ENCODE measurements at regions not wholly inside any gene's neighbourhood (a gene's known extent, or its start where the extent isn't known, plus 50 kb on each side); places are given as distances from the start of the nearest gene placed in this dataset.
"Not testable (repeated sequence)": the region's sequence is repeated elsewhere in the genome, so short reads cannot be mapped to it uniquely, and the experiment has no call there.

DNA sequence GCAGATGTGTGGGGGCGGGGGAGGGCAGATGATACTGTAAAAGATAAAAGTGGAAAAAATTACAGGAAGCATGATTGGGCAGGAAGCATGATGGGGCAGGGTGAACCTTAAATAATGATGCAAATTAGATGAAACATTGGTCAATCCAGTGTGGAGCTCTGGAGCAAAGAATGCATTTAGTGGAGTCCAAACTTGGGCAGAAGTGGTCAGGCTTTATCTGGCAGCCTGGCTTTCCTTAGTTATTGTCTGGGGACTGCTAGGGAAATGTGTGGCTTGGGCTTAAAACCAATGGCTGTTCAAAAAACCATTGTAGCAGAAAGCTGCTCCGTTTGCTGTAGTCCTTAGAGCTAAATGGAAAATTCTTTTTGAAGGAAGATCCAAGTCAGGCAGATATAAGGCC lies 1077.3 kb upstream of the MIR17HG start:
- Histone ChIP-seq H3K36me3 (replicated peaks; ENCODE audit: low read depth, low read length) (no peaks in the 10 kb centered on the region), H3K9me3 (ENCODE audit: insufficient read depth, low read length) (no peaks in the 10 kb centered on the region), H3K4me1 (ENCODE audit: low read length) (peaks cover 6% of the 10 kb centered on the region), H3K4me3 (ENCODE audit: low read length) (no peak overlapping the region), H3K27ac (ENCODE audit: low read length) (no peak overlapping the region), H2AFZ (ENCODE audit: low read depth, low read length) (no peak overlapping the region), H4K20me1 (ENCODE audit: insufficient read depth, low read length) (no peaks in the 10 kb centered on the region), H3K9ac (ENCODE audit: low read length) (no peak overlapping the region), H3K27me3 (ENCODE audit: low read depth, low read length) (no peaks in the 10 kb centered on the region), H3K79me2 (ENCODE audit: low read length) (no peaks in the 10 kb centered on the region), H3K4me2 (ENCODE audit: low read length) (no peak overlapping the region)
- TF ChIP-seq, protein P1, sequence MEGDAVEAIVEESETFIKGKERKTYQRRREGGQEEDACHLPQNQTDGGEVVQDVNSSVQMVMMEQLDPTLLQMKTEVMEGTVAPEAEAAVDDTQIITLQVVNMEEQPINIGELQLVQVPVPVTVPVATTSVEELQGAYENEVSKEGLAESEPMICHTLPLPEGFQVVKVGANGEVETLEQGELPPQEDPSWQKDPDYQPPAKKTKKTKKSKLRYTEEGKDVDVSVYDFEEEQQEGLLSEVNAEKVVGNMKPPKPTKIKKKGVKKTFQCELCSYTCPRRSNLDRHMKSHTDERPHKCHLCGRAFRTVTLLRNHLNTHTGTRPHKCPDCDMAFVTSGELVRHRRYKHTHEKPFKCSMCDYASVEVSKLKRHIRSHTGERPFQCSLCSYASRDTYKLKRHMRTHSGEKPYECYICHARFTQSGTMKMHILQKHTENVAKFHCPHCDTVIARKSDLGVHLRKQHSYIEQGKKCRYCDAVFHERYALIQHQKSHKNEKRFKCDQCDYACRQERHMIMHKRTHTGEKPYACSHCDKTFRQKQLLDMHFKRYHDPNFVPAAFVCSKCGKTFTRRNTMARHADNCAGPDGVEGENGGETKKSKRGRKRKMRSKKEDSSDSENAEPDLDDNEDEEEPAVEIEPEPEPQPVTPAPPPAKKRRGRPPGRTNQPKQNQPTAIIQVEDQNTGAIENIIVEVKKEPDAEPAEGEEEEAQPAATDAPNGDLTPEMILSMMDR (IDR thresholded peaks at IDR 0.05; ENCODE audit: low read depth, low read length), result no peak
- no peak for TF ChIP-seq EZH2phosphoT487 (IDR thresholded peaks at IDR 0.05; ENCODE audit: low read depth)

DNA sequence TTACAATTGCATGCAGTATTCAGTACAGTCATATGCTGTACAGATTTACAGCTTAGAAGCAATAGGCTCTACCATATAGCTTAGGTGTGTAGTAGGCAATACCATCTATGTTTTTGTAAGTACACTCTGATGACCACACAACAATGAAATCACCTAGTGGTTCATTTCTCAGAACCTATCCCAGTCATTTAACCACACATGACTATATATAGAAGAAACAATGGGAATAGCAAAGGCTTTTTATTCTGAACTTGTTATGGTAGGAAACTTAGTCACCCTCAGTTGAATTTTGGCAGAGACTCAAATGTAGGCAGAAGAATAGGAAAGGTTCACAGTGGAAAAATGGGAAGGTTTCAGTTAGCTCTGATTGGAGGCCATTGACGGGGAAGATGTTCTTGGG lies 1075.1 kb upstream of the MIR17HG start:
- Histone ChIP-seq H3K27ac (ENCODE audit: low read length) (no peak overlapping the region), H3K36me3 (replicated peaks; ENCODE audit: low read depth, low read length) (no peaks in the 10 kb centered on the region), H2AFZ (ENCODE audit: low read depth, low read length) (no peak overlapping the region), H3K4me1 (ENCODE audit: low read length) (peaks cover 6% of the 10 kb centered on the region), H3K79me2 (ENCODE audit: low read length) (no peaks in the 10 kb centered on the region), H3K4me2 (ENCODE audit: low read length) (no peak overlapping the region), H3K27me3 (ENCODE audit: low read depth, low read length) (no peaks in the 10 kb centered on the region), H4K20me1 (ENCODE audit: insufficient read depth, low read length) (no peaks in the 10 kb centered on the region), H3K4me3 (ENCODE audit: low read length) (no peak overlapping the region), H3K9ac (ENCODE audit: low read length) (no peak overlapping the region), H3K9me3 (ENCODE audit: insufficient read depth, low read length) (no peaks in the 10 kb centered on the region)
- TF ChIP-seq, protein P1 (IDR thresholded peaks at IDR 0.05; ENCODE audit: low read depth, low read length), result no peak
- TF ChIP-seq EZH2phosphoT487 (IDR thresholded peaks at IDR 0.05; ENCODE audit: low read depth), result no peak

DNA sequence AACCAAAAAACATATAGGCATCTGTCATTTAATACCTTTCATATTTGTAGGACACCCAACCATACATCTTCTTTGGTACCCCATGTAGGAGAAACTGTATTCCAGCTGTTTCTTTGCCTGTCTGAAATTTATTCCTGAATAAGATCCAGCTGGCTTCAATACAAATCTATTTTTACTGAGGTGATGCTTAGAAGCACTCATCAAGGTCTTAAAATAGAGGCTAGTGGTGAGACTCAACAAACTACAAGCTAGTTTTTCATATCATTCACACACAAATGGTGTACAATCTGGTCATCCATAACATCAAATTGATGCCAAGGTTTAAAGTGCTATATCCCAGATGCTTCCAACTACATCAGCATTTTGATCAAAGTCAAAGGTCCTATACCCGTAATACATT lies 1071.3 kb upstream of the MIR17HG start:
- no peaks in the 10 kb centered on the region for H3K27me3 ChIP-seq (ENCODE audit: low read depth, low read length)
- H3K79me2 ChIP-seq (ENCODE audit: low read length), result no peaks in the 10 kb centered on the region
- no peak overlapping the region for H2AFZ ChIP-seq (ENCODE audit: low read depth, low read length)
- no peak overlapping the region for H3K27ac ChIP-seq (ENCODE audit: low read length)
- H4K20me1 ChIP-seq (ENCODE audit: insufficient read depth, low read length), result no peaks in the 10 kb centered on the region
- no peak overlapping the region for H3K4me2 ChIP-seq (ENCODE audit: low read length)
- H3K4me1 ChIP-seq (ENCODE audit: low read length), result peaks cover 6% of the 10 kb centered on the region
- no peak overlapping the region for H3K9ac ChIP-seq (ENCODE audit: low read length)
- H3K9me3 ChIP-seq (ENCODE audit: insufficient read depth, low read length), result no peaks in the 10 kb centered on the region
- TF ChIP-seq, protein P1 (IDR thresholded peaks at IDR 0.05; ENCODE audit: low read depth, low read length), result no peak
- TF ChIP-seq EZH2phosphoT487 (IDR thresholded peaks at IDR 0.05; ENCODE audit: low read depth), result no peak
- H3K36me3 ChIP-seq (replicated peaks; ENCODE audit: low read depth, low read length), result no peaks in the 10 kb centered on the region
- H3K4me3 ChIP-seq (ENCODE audit: low read length), result no peak overlapping the region

DNA sequence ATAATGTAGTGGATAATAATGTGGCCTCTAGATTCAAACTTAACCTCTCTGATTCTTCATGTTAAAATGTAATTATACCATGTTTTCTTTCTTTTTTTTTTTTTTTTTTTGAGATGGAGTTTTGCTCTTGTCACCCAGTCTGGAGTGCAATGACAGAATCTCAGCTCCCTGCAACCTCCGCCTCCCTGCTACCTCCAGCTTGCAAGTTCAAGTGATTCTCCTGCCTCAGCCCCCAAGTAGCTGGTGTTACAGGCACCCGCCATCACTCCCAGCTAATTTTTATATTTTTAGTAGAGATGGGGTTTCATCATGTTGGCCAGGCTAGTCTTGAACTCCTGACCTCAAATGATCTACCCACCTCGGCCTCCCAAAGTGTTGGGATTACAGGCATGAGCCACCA lies 1069.3 kb upstream of the MIR17HG start:
- H3K27me3 ChIP-seq (ENCODE audit: low read depth, low read length), result not testable (repeated sequence)

DNA sequence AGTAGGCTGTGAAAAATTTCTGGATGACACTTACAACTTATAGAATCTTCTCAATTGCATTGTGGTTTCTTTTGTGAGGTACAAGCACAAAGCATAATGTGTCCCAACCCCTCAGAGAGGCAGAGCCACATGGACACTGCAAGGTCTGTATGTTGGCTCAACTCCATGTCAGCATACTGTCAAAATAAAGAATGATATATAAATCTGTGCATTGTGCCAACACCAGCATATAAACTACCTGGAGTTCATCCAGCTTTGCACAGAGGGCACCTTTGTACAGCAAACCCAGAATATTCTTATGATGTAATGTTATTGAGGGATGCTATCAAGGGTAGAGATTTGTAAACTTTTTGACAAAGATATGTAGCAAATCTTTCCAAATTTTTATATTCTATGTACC lies 1065.8 kb upstream of the MIR17HG start:
- no peaks in the 10 kb centered on the region for H3K9me3 ChIP-seq (ENCODE audit: insufficient read depth, low read length)
- H2AFZ ChIP-seq (ENCODE audit: low read depth, low read length), result no peak overlapping the region
- no peak overlapping the region for H3K27ac ChIP-seq (ENCODE audit: low read length)
- H3K4me3 ChIP-seq (ENCODE audit: low read length), result no peak overlapping the region
- no peaks in the 10 kb centered on the region for H3K36me3 ChIP-seq (replicated peaks; ENCODE audit: low read depth, low read length)
- H4K20me1 ChIP-seq (ENCODE audit: insufficient read depth, low read length), result no peaks in the 10 kb centered on the region
- no peak overlapping the region for H3K9ac ChIP-seq (ENCODE audit: low read length)
- H3K27me3 ChIP-seq (ENCODE audit: low read depth, low read length), result no peaks in the 10 kb centered on the region
- no peaks in the 10 kb centered on the region for H3K4me1 ChIP-seq (ENCODE audit: low read length)
- H3K4me2 ChIP-seq (ENCODE audit: low read length), result no peak overlapping the region
- no peaks in the 10 kb centered on the region for H3K79me2 ChIP-seq (ENCODE audit: low read length)
- TF ChIP-seq, protein P1 (IDR thresholded peaks at IDR 0.05; ENCODE audit: low read depth, low read length), result no peak
- TF ChIP-seq EZH2phosphoT487 (IDR thresholded peaks at IDR 0.05; ENCODE audit: low read depth), result no peak

More for the DNA sequence above, 1069.3 kb upstream of the MIR17HG start:
- H3K36me3 ChIP-seq (replicated peaks; ENCODE audit: low read depth, low read length); H3K4me1 ChIP-seq (ENCODE audit: low read length); H4K20me1 ChIP-seq (ENCODE audit: insufficient read depth, low read length); H3K4me2 ChIP-seq (ENCODE audit: low read length); H3K79me2 ChIP-seq (ENCODE audit: low read length); H3K4me3 ChIP-seq (ENCODE audit: low read length); H2AFZ ChIP-seq (ENCODE audit: low read depth, low read length); H3K9me3 ChIP-seq (ENCODE audit: insufficient read depth, low read length); H3K27ac ChIP-seq (ENCODE audit: low read length); H3K9ac ChIP-seq (ENCODE audit: low read length): not testable (repeated sequence)

All from OCI-LY3 (cell line).